ENCODE measurements at regions not wholly inside any gene's neighbourhood (a gene's known extent, or its start where the extent isn't known, plus 50 kb on each side); places are given as distances from the start of the nearest gene placed in this dataset.

DNA sequence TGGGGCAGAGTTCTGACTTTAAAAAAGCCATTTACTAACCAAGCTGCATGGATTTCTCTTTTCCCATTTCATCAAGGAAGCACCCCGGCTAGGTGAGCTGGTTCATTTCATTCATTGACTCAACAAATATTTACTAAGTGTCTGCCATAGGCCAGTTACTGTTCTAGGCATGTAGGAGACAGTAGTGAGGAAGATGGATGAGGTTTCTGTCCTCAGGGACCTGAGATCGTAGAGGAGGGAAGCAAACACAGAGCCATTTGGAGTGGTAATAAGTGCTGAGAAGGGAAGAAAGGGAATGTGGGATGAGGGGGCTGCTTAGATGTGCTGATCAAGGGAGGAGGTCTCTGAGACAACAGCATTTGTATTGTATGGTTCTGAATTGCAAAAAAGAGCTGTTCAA is 120.4 kb downstream of the C9orf152 start:
- TF ChIP-seq ETV6 (CRISPR knock-in tag; IDR thresholded peaks at IDR 0.05) (no peak), ZBTB21 (CRISPR knock-in tag; IDR thresholded peaks at IDR 0.05; ENCODE audit: borderline replicate concordance) (no peak), MAX (CRISPR knock-in tag; IDR thresholded peaks at IDR 0.05) (no peak), FOXK1 (CRISPR knock-in tag; IDR thresholded peaks at IDR 0.05) (no peak), KAT7 (CRISPR knock-in tag; IDR thresholded peaks at IDR 0.05; ENCODE audit: borderline replicate concordance) (no peak), NR3C1 (CRISPR knock-in tag; conservative IDR thresholded peaks at IDR 0.05; ENCODE audit: low read depth) (no peak)
- TF ChIP-seq, protein P1, sequence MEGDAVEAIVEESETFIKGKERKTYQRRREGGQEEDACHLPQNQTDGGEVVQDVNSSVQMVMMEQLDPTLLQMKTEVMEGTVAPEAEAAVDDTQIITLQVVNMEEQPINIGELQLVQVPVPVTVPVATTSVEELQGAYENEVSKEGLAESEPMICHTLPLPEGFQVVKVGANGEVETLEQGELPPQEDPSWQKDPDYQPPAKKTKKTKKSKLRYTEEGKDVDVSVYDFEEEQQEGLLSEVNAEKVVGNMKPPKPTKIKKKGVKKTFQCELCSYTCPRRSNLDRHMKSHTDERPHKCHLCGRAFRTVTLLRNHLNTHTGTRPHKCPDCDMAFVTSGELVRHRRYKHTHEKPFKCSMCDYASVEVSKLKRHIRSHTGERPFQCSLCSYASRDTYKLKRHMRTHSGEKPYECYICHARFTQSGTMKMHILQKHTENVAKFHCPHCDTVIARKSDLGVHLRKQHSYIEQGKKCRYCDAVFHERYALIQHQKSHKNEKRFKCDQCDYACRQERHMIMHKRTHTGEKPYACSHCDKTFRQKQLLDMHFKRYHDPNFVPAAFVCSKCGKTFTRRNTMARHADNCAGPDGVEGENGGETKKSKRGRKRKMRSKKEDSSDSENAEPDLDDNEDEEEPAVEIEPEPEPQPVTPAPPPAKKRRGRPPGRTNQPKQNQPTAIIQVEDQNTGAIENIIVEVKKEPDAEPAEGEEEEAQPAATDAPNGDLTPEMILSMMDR (IDR thresholded peaks at IDR 0.05), result no peak
- TF ChIP-seq, protein P2, sequence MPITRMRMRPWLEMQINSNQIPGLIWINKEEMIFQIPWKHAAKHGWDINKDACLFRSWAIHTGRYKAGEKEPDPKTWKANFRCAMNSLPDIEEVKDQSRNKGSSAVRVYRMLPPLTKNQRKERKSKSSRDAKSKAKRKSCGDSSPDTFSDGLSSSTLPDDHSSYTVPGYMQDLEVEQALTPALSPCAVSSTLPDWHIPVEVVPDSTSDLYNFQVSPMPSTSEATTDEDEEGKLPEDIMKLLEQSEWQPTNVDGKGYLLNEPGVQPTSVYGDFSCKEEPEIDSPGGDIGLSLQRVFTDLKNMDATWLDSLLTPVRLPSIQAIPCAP (CRISPR knock-in tag; IDR thresholded peaks at IDR 0.05), result no peak

Data from WTC11 (cell line).